ENCODE measurements at regions not wholly inside any gene's neighbourhood (a gene's known extent, or its start where the extent isn't known, plus 50 kb on each side); places are given as distances from the start of the nearest gene placed in this dataset.

- peaks cover 0 to 11% (median 0%) of the 10 kb centered on the region in 9 donors for H3K9me3 Mint-ChIP-seq
- DNase-seq (no peak), ATAC-seq (no peak)
- no peak overlapping the region for H3K27ac Mint-ChIP-seq
- no peaks in the 10 kb centered on the region for H3K4me1 Mint-ChIP-seq
- POLR2A ChIA-PET: no interaction called here
- H3K4me3 Mint-ChIP-seq: no peak overlapping the region
- peaks cover 0 to 6% (median 0%) of the 10 kb centered on the region in 5 donors for H3K27me3 Mint-ChIP-seq
- H3K36me3 Mint-ChIP-seq: no peaks in the 10 kb centered on the region
Measured at GRCh38 chr5:38031304-38031703, 191.5 kb upstream of the GDNF start.

- no peak for DNase-seq
- H3K4me1 Mint-ChIP-seq: no peaks in the 10 kb centered on the region
- no peak for ATAC-seq
- H3K36me3 Mint-ChIP-seq: no peaks in the 10 kb centered on the region
- no peak overlapping the region for H3K4me3 Mint-ChIP-seq
- H3K27ac Mint-ChIP-seq: no peak overlapping the region
- H3K27me3 Mint-ChIP-seq: peaks cover 0 to 3% (median 0%) of the 10 kb centered on the region in 5 donors
- H3K9me3 Mint-ChIP-seq: peaks cover 0 to 4% (median 0%) of the 10 kb centered on the region in 9 donors
- POLR2A ChIA-PET: no interaction called here
Measured at GRCh38 chr5:38029397-38030065, 189.7 kb upstream of the GDNF start.

- Mint-ChIP-seq H3K4me3 (no peak overlapping the region), H3K27me3 (peaks cover 2 to 13% (median 9%) of the 10 kb centered on the region in 5 donors), H3K4me1 (no peaks in the 10 kb centered on the region), H3K9me3 (peaks cover 0 to 3% (median 0%) of the 10 kb centered on the region in 9 donors), H3K36me3 (no peaks in the 10 kb centered on the region), H3K27ac (no peak overlapping the region)
- POLR2A ChIA-PET: no interaction called here
- ATAC-seq (no peak), DNase-seq (no peak)
Measured at GRCh38 chr5:38023799-38024198, 184.0 kb upstream of the GDNF start.

- H3K9me3 Mint-ChIP-seq: peaks cover 0 to 1% (median 0%) of the 10 kb centered on the region in 9 donors
- POLR2A ChIA-PET: no interaction called here
- peaks cover 2 to 13% (median 9%) of the 10 kb centered on the region in 5 donors for H3K27me3 Mint-ChIP-seq
- H3K4me3 Mint-ChIP-seq: no peak overlapping the region
- no peaks in the 10 kb centered on the region for H3K4me1 Mint-ChIP-seq
- H3K36me3 Mint-ChIP-seq: no peaks in the 10 kb centered on the region
- ATAC-seq: no peak
- no peak overlapping the region for H3K27ac Mint-ChIP-seq
- DNase-seq: no peak
Measured at GRCh38 chr5:38023371-38023770, 183.5 kb upstream of the GDNF start.

- peaks cover 0 to 1% (median 0%) of the 10 kb centered on the region in 9 donors for H3K9me3 Mint-ChIP-seq
- H3K4me1 Mint-ChIP-seq: no peaks in the 10 kb centered on the region
- no peak overlapping the region for H3K4me3 Mint-ChIP-seq
- POLR2A ChIA-PET: no interaction called here
- no peak for DNase-seq
- no peak for ATAC-seq
- H3K27ac Mint-ChIP-seq: no peak overlapping the region
- H3K36me3 Mint-ChIP-seq: no peaks in the 10 kb centered on the region
- H3K27me3 Mint-ChIP-seq: peaks cover 2 to 13% (median 9%) of the 10 kb centered on the region in 5 donors
Measured at GRCh38 chr5:38022631-38023030, 182.8 kb upstream of the GDNF start.

- Mint-ChIP-seq H3K4me1 (no peaks in the 10 kb centered on the region), H3K36me3 (no peaks in the 10 kb centered on the region), H3K9me3 (peaks cover 0 to 1% (median 0%) of the 10 kb centered on the region in 9 donors), H3K27me3 (peaks cover 2 to 12% (median 9%) of the 10 kb centered on the region in 5 donors), H3K27ac (no peak overlapping the region), H3K4me3 (no peak overlapping the region)
- no peak for DNase-seq
- POLR2A ChIA-PET: no interaction called here
- no peak for ATAC-seq
Measured at GRCh38 chr5:38018016-38018415, 178.2 kb upstream of the GDNF start.

- no peak overlapping the region for H3K4me3 Mint-ChIP-seq
- ATAC-seq: no peak
- H3K27me3 Mint-ChIP-seq: peaks cover 0 to 2% (median 0%) of the 10 kb centered on the region in 5 donors
- no peak for DNase-seq
- no peaks in the 10 kb centered on the region for H3K36me3 Mint-ChIP-seq
- no peaks in the 10 kb centered on the region for H3K9me3 Mint-ChIP-seq
- H3K27ac Mint-ChIP-seq: no peak overlapping the region
- POLR2A ChIA-PET: no interaction called here
- no peaks in the 10 kb centered on the region for H3K4me1 Mint-ChIP-seq
Measured at GRCh38 chr5:38013107-38013506, 173.3 kb upstream of the GDNF start.

- H3K9me3 Mint-ChIP-seq: peaks cover 0 to 7% (median 0%) of the 10 kb centered on the region in 9 donors
- H3K27me3 Mint-ChIP-seq: peaks cover 0 to 2% (median 2%) of the 10 kb centered on the region in 5 donors
- POLR2A ChIA-PET: no interaction called here
- ATAC-seq: no peak
- H3K4me3 Mint-ChIP-seq: no peak overlapping the region
- no peaks in the 10 kb centered on the region for H3K36me3 Mint-ChIP-seq
- no peaks in the 10 kb centered on the region for H3K4me1 Mint-ChIP-seq
- DNase-seq: no peak
- no peak overlapping the region for H3K27ac Mint-ChIP-seq
Measured at GRCh38 chr5:38011668-38012188, 171.9 kb upstream of the GDNF start.

GRCh38 chr5:38009749-38010358 is 170.0 kb upstream of the GDNF start:
- Mint-ChIP-seq H3K9me3 (peaks cover 0 to 15% (median 2%) of the 10 kb centered on the region in 9 donors), H3K4me1 (no peaks in the 10 kb centered on the region), H3K27ac (no peak overlapping the region), H3K4me3 (no peak overlapping the region), H3K27me3 (peaks cover 0 to 3% (median 2%) of the 10 kb centered on the region in 5 donors), H3K36me3 (no peaks in the 10 kb centered on the region)
- DNase-seq (no peak), ATAC-seq (no peak)
- POLR2A ChIA-PET: no interaction called here

GRCh38 chr5:38008198-38008597 is 168.4 kb upstream of the GDNF start:
- no peaks in the 10 kb centered on the region for H3K4me1 Mint-ChIP-seq
- ATAC-seq: no peak
- H3K27me3 Mint-ChIP-seq: peaks cover 0 to 5% (median 2%) of the 10 kb centered on the region in 5 donors
- peaks cover 0 to 15% (median 2%) of the 10 kb centered on the region in 9 donors for H3K9me3 Mint-ChIP-seq
- H3K4me3 Mint-ChIP-seq: no peak overlapping the region
- POLR2A ChIA-PET: no interaction called here
- no peak for DNase-seq
- H3K36me3 Mint-ChIP-seq: no peaks in the 10 kb centered on the region
- H3K27ac Mint-ChIP-seq: no peak overlapping the region

GRCh38 chr5:37999593-37999992 is 159.8 kb upstream of the GDNF start:
- Mint-ChIP-seq H3K27me3 (peaks cover 0 to 18% (median 2%) of the 10 kb centered on the region in 5 donors), H3K9me3 (peaks cover 0 to 14% (median 2%) of the 10 kb centered on the region in 9 donors), H3K36me3 (no peaks in the 10 kb centered on the region), H3K4me3 (no peak overlapping the region), H3K4me1 (no peaks in the 10 kb centered on the region), H3K27ac (no peak overlapping the region)
- no peak for DNase-seq
- POLR2A ChIA-PET: no interaction called here
- no peak for ATAC-seq

- no peak overlapping the region for H3K4me3 Mint-ChIP-seq
- no peaks in the 10 kb centered on the region for H3K4me1 Mint-ChIP-seq
- no peaks in the 10 kb centered on the region for H3K36me3 Mint-ChIP-seq
- no peak for ATAC-seq
- POLR2A ChIA-PET: no interaction called here
- H3K27ac Mint-ChIP-seq: no peak overlapping the region
- peaks cover 0 to 21% (median 2%) of the 10 kb centered on the region in 9 donors for H3K9me3 Mint-ChIP-seq
- no peak for DNase-seq
- peaks cover 0 to 18% (median 1%) of the 10 kb centered on the region in 5 donors for H3K27me3 Mint-ChIP-seq
Measured at GRCh38 chr5:37996918-37997317, 157.1 kb upstream of the GDNF start.

- POLR2A ChIA-PET: no interaction called here
- peaks cover 0 to 43% (median 2%) of the 10 kb centered on the region in 9 donors for H3K9me3 Mint-ChIP-seq
- peaks cover 0 to 36% (median 3%) of the 10 kb centered on the region in 5 donors for H3K27me3 Mint-ChIP-seq
- no peak overlapping the region for H3K27ac Mint-ChIP-seq
- H3K4me3 Mint-ChIP-seq: no peak overlapping the region
- ATAC-seq (no peak), DNase-seq (no peak)
- H3K4me1 Mint-ChIP-seq: no peaks in the 10 kb centered on the region
- peaks cover 0 to 2% (median 0%) of the 10 kb centered on the region in 3 donors for H3K36me3 Mint-ChIP-seq
Measured at GRCh38 chr5:37994729-37995128, 154.9 kb upstream of the GDNF start.
